H1 (cell line): ENCODE measurements at regions not wholly inside any gene's neighbourhood (a gene's known extent, or its start where the extent isn't known, plus 50 kb on each side); places are given as distances from the start of the nearest gene placed in this dataset.

Experiments
- CTCF ChIA-PET: fragments of 300-600 bp; sonication (Branson Sonifier 250); formaldehyde crosslinking; loops from one replicate; lab custom pipeline; 2021; ENCODE audit not compliant: partially characterized antibody; lab: Charles Lee
- POLR2A ChIA-PET: fragments of 300-600 bp; sonication (Branson Sonifier 250); formaldehyde crosslinking; loops from one replicate; lab custom pipeline; 2021; ENCODE audit warnings: inconsistent platforms; ENCODE audit not compliant: partially characterized antibody; lab: Charles Lee
- DNase-seq, 2 experiments: peaks; one replicate each; pipeline versions ENCODE4 v3.0.0 to v3.0.0-alpha.2; 2010 to 2022; ENCODE audit warnings: low spot score in 2 of 2, low read depth in 1 of 2, mixed read lengths in 1 of 2
- FAIRE-seq: peaks from 2 replicates; lab custom pipeline; 2011; peaks lifted over from hg19 to GRCh38; lab: Jason Lieb, UNC
- H2AFZ ChIP-seq: 2 replicates; pipeline ENCODE4 v1.8.1; 2012; ENCODE audit warnings: low read length, inconsistent platforms
- H2AK5ac ChIP-seq: 2 replicates; pipeline ENCODE4 v1.6.1; 2013; ENCODE audit warnings: low read depth, low read length
- H2BK120ac ChIP-seq: replicated peaks from 2 replicates; pipeline ENCODE3; 2013; ENCODE audit warnings: low read depth, low read length, inconsistent platforms
- H2BK12ac ChIP-seq: 2 replicates; pipeline ENCODE4 v1.6.1; 2013; ENCODE audit warnings: low read depth, low read length
- H2BK15ac ChIP-seq: 2 replicates; pipeline ENCODE4 v1.6.1; 2013; ENCODE audit warnings: low read length
- H2BK20ac ChIP-seq: 2 replicates; pipeline ENCODE4 v1.6.1; 2013; ENCODE audit warnings: low read length
- H2BK5ac ChIP-seq: 2 replicates; pipeline ENCODE4 v1.6.1; 2013; ENCODE audit warnings: low read depth, low read length
- H3K14ac ChIP-seq: 2 replicates; pipeline ENCODE4 v1.6.1; 2013; ENCODE audit warnings: inconsistent platforms; ENCODE audit not compliant: insufficient read length
- H3K18ac ChIP-seq: 2 replicates; pipeline ENCODE4 v1.6.1; 2013; ENCODE audit warnings: low read length; ENCODE audit errors: extremely low read depth
- H3K23ac ChIP-seq: 2 replicates; pipeline ENCODE4 v1.6.1; 2013; ENCODE audit warnings: inconsistent platforms; ENCODE audit not compliant: insufficient read length
- H3K23me2 ChIP-seq: 2 replicates; pipeline ENCODE4 v1.6.1; 2013; ENCODE audit warnings: low read depth, low read length
- H3K27ac ChIP-seq: 2 replicates; pipeline ENCODE4 v1.6.1; 2011; ENCODE audit warnings: low read depth, low read length, inconsistent platforms
- H3K27me3 ChIP-seq, 4 experiments: replicated peaks in 1 of 4; 1 replicate in 1 of 4; 2 replicates in 3 of 4; pipeline versions ENCODE4 v1.6.1 to v1.8.1; 2011 to 2013; ENCODE audit warnings: low read length in 3 of 4, mild to moderate bottlenecking in 3 of 4, inconsistent platforms in 2 of 4, mixed read lengths in 2 of 4, moderate library complexity in 1 of 4; ENCODE audit not compliant: control insufficient read depth in 3 of 4, insufficient read depth in 3 of 4; ENCODE audit errors: extremely low read depth in 1 of 4
- H3K36me3 ChIP-seq, 4 experiments: 2 replicates each; pipeline versions ENCODE4 v1.6.1 to v1.8.1; 2011 to 2013; ENCODE audit warnings: mild to moderate bottlenecking in 4 of 4, low read length in 3 of 4, moderate library complexity in 2 of 4, control low read depth in 1 of 4, inconsistent platforms in 1 of 4; ENCODE audit not compliant: insufficient read depth in 4 of 4, control insufficient read depth in 2 of 4
- H3K4ac ChIP-seq: replicated peaks from 2 replicates; pipeline ENCODE3; 2013; ENCODE audit warnings: low read length, low read depth, mixed read lengths, inconsistent platforms; ENCODE audit not compliant: insufficient read length
- H3K4me1 ChIP-seq, 4 experiments: replicated peaks in 1 of 4; 1 replicate in 1 of 4; 2 replicates in 3 of 4; pipeline versions ENCODE4 v1.6.1 to v1.8.1; 2011 to 2013; ENCODE audit warnings: low read length in 3 of 4, inconsistent platforms in 2 of 4, mixed read lengths in 1 of 4; ENCODE audit not compliant: insufficient read depth in 4 of 4, control insufficient read depth in 3 of 4
- H3K4me2 ChIP-seq, 2 experiments: 2 replicates each; pipeline versions ENCODE4 v1.6.1 to v1.8.1; 2011 to 2013; ENCODE audit warnings: low read depth in 2 of 2, low read length in 2 of 2, control low read depth in 1 of 2, inconsistent platforms in 1 of 2, mild to moderate bottlenecking in 1 of 2; ENCODE audit not compliant: insufficient read depth in 1 of 2
- H3K4me3 ChIP-seq, 4 experiments: fragments of 200-600, 300-600 bp in 1 of 4; sonication (generic), shearing (Covaris generic), sonication (Bioruptor Twin) in 1 of 4; 2 replicates each; pipeline versions ENCODE4 v1.5.1 to v1.8.1; 2011 to 2016; ENCODE audit warnings: low read length in 4 of 4, low read depth in 3 of 4, control low read depth in 2 of 4, inconsistent platforms in 2 of 4, mild to moderate bottlenecking in 2 of 4, mixed read lengths in 1 of 4, moderate library complexity in 1 of 4; ENCODE audit not compliant: insufficient read depth in 2 of 4; ENCODE audit errors: extremely low read depth in 1 of 4
- H3K56ac ChIP-seq: replicated peaks from 2 replicates; pipeline ENCODE3; 2013; ENCODE audit warnings: low read depth, mild to moderate bottlenecking, mixed read lengths, low read length, inconsistent platforms; ENCODE audit not compliant: insufficient read length
- H3K79me1 ChIP-seq: 2 replicates; pipeline ENCODE4 v1.6.1; 2013; ENCODE audit warnings: low read depth, low read length, control low read depth
- H3K79me2 ChIP-seq, 2 experiments: 2 replicates each; pipeline versions ENCODE4 v1.6.1 to v1.8.1; 2012 to 2013; ENCODE audit warnings: low read length in 2 of 2, mild to moderate bottlenecking in 2 of 2, inconsistent platforms in 1 of 2; ENCODE audit not compliant: insufficient read depth in 2 of 2, control insufficient read depth in 1 of 2
- H3K9ac ChIP-seq, 4 experiments: replicated peaks in 1 of 4; 1 replicate in 1 of 4; 2 replicates in 3 of 4; pipeline versions ENCODE4 v1.6.1 to v1.8.1; 2011 to 2013; ENCODE audit warnings: low read depth in 3 of 4, low read length in 3 of 4, control low read depth in 2 of 4, mild to moderate bottlenecking in 2 of 4, moderate library complexity in 2 of 4, inconsistent platforms in 1 of 4; ENCODE audit errors: extremely low read depth in 1 of 4
- H3K9me3 ChIP-seq, 2 experiments: 2 replicates each; pipeline versions ENCODE4 v1.6.1 to v1.8.1; 2012 to 2013; ENCODE audit warnings: mild to moderate bottlenecking in 2 of 2, moderate library complexity in 2 of 2, control low read depth in 1 of 2, inconsistent platforms in 1 of 2, low read depth in 1 of 2, low read length in 1 of 2, mixed read lengths in 1 of 2; ENCODE audit not compliant: insufficient read depth in 2 of 2
- H4K20me1 ChIP-seq, 2 experiments: replicated peaks in 1 of 2; 2 replicates each; pipeline versions ENCODE3 to v1.8.1; 2011 to 2013; ENCODE audit warnings: inconsistent platforms in 2 of 2, low read length in 2 of 2, mild to moderate bottlenecking in 1 of 2; ENCODE audit not compliant: insufficient read depth in 2 of 2, control insufficient read depth in 1 of 2
- H4K5ac ChIP-seq: 2 replicates; pipeline ENCODE4 v1.6.1; 2013; ENCODE audit warnings: low read length, low read depth, mixed read lengths, inconsistent platforms; ENCODE audit not compliant: insufficient read length
- H4K8ac ChIP-seq: 2 replicates; pipeline ENCODE4 v1.8.0; 2013; ENCODE audit warnings: mild to moderate bottlenecking, moderate library complexity, low read length, inconsistent platforms; ENCODE audit not compliant: insufficient read depth; ENCODE audit errors: extremely low read depth
- H4K91ac ChIP-seq: replicated peaks from 2 replicates; pipeline ENCODE3; 2013; ENCODE audit warnings: low read length, mixed read lengths, inconsistent platforms; ENCODE audit not compliant: insufficient read length
- SIX5 ChIP-seq: IDR thresholded peaks from 2 replicates; pipeline ENCODE4 v1.6.1; 2011; ENCODE audit warnings: mild to moderate bottlenecking, low read depth, low read length
- TBP ChIP-seq: IDR thresholded peaks from 2 replicates; pipeline ENCODE4 v1.6.1; 2011; ENCODE audit warnings: low read depth, low read length, improper control_type of control experiment
- WGBS, 2 experiments: shearing (Covaris generic) in 1 of 2; methylation state at CpG; one replicate each; pipeline versions ENCODE4 v1.1.6 to v1.1.7; 2013 to 2015; ENCODE audit warnings: low lambda C conversion rate in 2 of 2, mixed read lengths in 2 of 2, inconsistent platforms in 1 of 2, low coverage in 1 of 2, missing lambda C conversion rate in 1 of 2; ENCODE audit not compliant: insufficient replicate concordance in 2 of 2, insufficient coverage in 1 of 2, insufficient read length in 1 of 2; ENCODE audit errors: extremely low coverage in 1 of 2, missing lambda C conversion rate in 1 of 2; 5-methylcytosine and 5-hydroxymethylcytosine counted together

DNA sequence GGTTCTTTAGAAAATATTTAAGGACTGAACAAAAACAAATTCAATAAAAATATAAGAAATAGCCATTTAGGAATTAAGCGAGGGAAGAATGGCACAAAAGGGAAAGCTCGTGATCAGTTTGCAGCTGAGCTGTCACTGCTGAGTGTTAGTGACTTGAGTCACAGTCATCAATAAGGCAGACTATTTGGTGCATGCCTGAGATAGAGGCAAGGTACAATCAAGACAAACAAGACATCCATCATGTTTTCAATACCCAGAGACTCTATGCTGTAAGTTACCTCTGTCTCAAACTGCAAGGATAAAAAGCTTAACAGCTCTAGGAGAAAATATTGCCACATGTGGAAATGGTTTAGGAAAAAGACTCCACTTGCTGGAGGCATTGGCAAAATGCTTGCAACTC is 426.4 kb upstream of the TYRP1 start:
- H4K20me1 ChIP-seq, result no peaks in the 10 kb centered on the region
- no peaks in the 10 kb centered on the region for H3K79me2 ChIP-seq
- H2BK5ac ChIP-seq, result no peak overlapping the region
- no peak overlapping the region for H2BK120ac ChIP-seq
- no peak overlapping the region for H2BK15ac ChIP-seq
- H3K4me3 ChIP-seq, result no peak overlapping the region
- H4K5ac ChIP-seq, result no peak overlapping the region
- H3K18ac ChIP-seq, result no peak overlapping the region
- POLR2A ChIA-PET, result no interaction called here
- no peaks in the 10 kb centered on the region for H3K27me3 ChIP-seq
- H3K4me2 ChIP-seq, result no peak overlapping the region
- no peaks in the 10 kb centered on the region for H3K9me3 ChIP-seq
- H3K4ac ChIP-seq, result no peak overlapping the region
- H2AFZ ChIP-seq, result 0 out of 2 replicates have a peak overlapping the region, but pooled peaks have one; percentile 65
- no peak overlapping the region for H2BK20ac ChIP-seq
- H2AK5ac ChIP-seq, result no peak overlapping the region
- no peaks in the 10 kb centered on the region for H3K36me3 ChIP-seq
- no peak overlapping the region for H3K23ac ChIP-seq
- whole genome bisulfite sequencing, 2 experiments, result 95% methylated on average over 2 of the region's 2 CpGs; no CpG with 5 or more reads in 1 of the 2 experiments
- no peaks in the 10 kb centered on the region; a peak in 1 of 7 replicates for H3K4me1 ChIP-seq
- FAIRE-seq (no peak), DNase-seq (no peak)
- CTCF ChIA-PET, result interaction anchor here (1.4 kb wide), 1 partner anchor 19 kb away, joined by 3 read pairs; no protein-coding TSS in a partner anchor
- H4K8ac ChIP-seq, result no peak overlapping the region
- H3K79me1 ChIP-seq, result no peaks in the 10 kb centered on the region
- no peaks in the 10 kb centered on the region for H3K23me2 ChIP-seq
- no peak overlapping the region for H4K91ac ChIP-seq
- H3K27ac ChIP-seq, result no peak overlapping the region
- no peak overlapping the region; a peak in 1 of 7 replicates for H3K9ac ChIP-seq
- no peak overlapping the region for H3K56ac ChIP-seq
- no peak overlapping the region for H2BK12ac ChIP-seq
- H3K14ac ChIP-seq, result no peak overlapping the region
- no peak for TF ChIP-seq SIX5
- no peak for TF ChIP-seq TBP
